Dermis microvascular lymphatic vessel endothelial cell (primary cell): ENCODE measurements at regions not wholly inside any gene's neighbourhood (a gene's known extent, or its start where the extent isn't known, plus 50 kb on each side); places are given as distances from the start of the nearest gene placed in this dataset.

Source experiments
- DNase-seq, 2 donors: peaks; one replicate each; pipeline versions ENCODE4 v3.0.0 to v3.0.0-alpha.2; 2010; ENCODE audit warnings: low read depth in 2 of 2

GRCh38 chr20:43863821-43864544 lies 50.7 kb upstream of the TOX2 start:
- DNase-seq, result peak in 1 of 2 donors; percentile 29

GRCh38 chr20:43863330-43863729 lies 51.3 kb upstream of the TOX2 start:
- DNase-seq, result peak in 1 of 2 donors; percentile 37

DNA sequence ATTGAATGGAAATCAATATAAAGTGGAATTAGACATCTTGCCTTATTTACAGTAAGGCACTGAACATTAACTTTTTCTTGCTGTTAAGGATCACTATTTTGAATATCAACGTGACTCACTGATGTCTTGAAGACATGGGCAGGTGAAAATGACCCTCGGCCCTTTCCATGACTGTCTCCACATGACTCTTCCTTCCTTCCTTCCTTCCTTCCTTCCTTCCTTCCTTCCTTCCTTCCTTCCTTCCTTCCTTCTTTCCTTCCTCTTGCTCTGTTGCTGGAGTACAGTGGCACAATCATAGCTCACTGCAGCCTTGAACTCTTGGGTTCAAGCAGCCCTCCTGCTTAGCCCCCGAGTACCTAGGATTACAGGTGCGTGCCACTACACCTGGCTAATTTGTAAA lies 52.2 kb upstream of the TOX2 start:
- DNase-seq, result no peak

- DNase-seq, result no peak
Measured at GRCh38 chr20:43859994-43860393, 54.7 kb upstream of the TOX2 start.

DNA sequence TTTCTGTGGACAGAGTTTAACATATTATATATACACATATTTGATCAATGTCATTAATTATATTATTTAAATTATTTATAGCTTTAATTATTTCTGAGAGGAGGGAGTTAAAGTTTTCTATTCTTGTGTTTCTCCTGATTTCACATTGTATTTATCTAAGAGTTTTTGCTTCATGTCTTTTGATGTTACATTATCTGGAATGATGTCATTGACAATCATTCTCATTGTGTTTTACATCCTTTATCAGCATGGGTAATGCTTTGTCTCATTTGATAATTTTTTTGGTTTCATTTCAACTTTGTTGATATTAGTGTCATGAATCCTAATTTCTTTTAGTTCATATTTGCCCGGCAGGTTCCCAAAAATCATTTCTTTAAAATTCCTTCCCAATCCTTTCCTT lies 56.7 kb upstream of the TOX2 start:
- no peak for DNase-seq

DNA sequence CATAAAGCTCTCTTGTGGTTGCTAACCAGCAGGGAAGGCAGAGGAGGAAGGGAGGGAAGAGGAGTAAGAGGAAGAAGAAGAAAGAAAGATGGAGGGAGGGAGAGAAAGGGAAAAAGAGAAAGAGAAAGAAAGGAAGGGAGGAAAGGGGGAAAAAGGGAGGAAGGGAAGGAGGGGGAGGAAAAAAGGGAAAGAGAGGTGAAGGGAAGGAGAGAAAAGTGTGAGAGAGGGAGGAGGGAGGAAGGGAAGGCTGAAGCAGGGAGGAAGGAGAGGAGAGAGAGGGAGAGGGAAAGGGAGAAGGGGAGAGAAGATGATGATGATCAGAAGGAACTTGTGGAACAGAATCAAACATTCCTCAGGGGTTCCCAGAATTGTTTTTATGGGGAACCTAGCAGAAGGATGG lies 57.5 kb upstream of the TOX2 start:
- DNase-seq, result no peak

GRCh38 chr20:43855803-43856202 lies 58.8 kb upstream of the TOX2 start:
- DNase-seq, result no peak

DNA sequence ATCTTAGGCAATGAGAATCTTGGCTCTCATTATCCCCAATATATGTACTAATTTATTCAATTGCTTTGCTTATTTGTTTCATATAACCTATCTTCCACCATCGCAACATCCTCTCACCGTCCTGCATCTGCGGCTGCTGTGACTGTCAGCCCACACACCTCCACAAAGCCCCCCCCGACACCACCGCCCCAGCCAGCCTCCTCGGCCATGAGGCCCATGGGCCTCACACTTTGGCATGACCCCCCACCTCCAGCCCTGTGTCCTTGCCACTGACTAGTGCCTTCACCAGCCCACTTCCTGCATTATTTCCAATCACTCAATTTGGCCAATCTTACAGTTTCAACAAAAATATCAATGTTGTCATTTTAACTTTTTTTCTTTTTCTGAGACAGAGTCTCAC lies 60.7 kb upstream of the TOX2 start:
- no peak for DNase-seq

DNA sequence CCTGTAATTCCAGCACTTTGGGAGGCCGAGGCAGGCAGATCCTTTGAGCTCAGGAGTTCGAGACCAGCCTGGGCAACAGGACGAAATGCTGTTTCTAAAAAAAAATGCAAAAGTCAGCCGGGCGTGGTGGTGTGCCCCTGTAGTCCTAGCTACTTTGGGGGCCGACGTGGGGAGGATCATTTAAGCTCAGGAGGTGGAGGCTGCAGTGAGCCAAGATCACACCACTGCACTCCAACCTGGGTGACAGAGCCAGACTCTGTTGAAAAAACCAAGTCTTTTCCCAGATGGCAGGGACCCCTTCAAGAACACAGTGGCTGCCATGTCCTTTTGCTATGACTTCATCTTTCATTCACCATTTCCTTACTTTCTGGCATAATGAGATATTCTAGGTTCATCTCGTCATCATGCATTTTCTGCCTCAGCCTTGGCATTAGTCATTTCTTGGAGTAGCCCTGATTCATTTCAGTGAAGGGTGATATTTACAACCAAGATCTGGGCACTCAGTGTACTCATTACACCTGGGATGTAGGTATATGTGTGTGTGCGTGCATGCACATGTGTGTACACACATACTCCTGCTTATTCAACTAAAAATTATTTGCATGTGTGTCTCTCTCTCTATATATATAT lies 61.4 kb upstream of the TOX2 start:
- DNase-seq, result no peak

- DNase-seq, result peak in 1 of 2 donors; percentile 54
Measured at GRCh38 chr20:43849496-43850186, 65.0 kb upstream of the TOX2 start.

DNA sequence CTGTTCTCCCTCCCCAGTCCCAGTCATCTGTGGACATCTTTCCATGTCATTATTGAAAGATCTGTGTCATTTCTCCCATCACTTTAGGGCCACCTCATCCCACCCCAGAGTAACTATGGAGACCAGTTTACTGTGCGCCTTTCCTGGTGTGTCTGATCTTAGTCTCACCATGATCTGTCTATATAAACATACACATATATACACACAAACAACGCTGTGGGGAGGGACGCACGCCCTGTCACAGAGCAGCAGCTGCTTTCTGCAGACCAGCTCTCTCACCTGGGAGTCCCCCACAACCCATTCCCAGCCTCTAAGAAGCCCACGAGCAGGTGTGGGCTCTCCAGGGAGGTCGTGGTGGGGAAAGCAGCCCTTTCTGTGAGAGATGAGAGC lies 68.1 kb upstream of the TOX2 start:
- no peak for DNase-seq

DNA sequence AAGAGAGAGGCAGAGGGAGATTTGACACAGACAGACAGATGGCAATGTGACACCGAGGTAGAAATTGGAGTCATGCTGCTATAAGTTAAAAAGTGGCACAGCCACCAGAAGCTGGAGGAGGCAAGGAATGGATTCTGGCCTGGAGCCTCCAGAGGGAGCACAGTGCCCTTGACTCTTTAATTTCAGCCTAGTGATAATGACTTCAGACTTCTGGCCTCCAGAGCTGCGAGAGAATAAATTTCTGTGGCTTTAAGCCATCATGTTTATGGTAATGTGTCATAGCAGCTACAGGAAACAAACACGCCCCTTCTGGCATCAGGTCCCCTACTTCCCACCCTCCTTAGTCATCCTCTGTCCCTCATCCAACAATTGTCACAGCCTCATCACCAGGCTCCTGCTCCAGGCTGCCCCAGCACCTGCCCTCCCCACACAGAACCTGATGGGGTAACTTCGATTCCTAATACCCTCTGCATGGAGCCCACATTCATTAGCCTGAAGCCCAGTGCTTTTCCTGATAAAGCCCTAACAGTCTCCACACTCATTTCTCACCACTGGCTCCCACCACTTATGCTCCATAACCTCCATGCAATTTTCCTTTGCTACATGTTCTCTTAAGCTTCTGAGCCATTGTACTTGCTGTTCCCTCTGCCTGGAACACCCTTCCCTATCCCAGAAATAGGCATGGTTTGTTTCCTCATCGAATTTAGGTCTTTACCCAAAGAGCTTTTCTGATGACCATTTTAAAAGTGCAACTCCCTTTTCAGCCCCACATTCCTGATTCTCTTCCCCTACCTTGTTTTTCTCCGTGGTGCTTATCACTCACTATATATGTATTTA lies 69.7 kb upstream of the TOX2 start:
- peak; percentile 87 to 90 for DNase-seq

GRCh38 chr20:43843965-43844660 lies 70.5 kb upstream of the TOX2 start:
- DNase-seq, result no peak

DNA sequence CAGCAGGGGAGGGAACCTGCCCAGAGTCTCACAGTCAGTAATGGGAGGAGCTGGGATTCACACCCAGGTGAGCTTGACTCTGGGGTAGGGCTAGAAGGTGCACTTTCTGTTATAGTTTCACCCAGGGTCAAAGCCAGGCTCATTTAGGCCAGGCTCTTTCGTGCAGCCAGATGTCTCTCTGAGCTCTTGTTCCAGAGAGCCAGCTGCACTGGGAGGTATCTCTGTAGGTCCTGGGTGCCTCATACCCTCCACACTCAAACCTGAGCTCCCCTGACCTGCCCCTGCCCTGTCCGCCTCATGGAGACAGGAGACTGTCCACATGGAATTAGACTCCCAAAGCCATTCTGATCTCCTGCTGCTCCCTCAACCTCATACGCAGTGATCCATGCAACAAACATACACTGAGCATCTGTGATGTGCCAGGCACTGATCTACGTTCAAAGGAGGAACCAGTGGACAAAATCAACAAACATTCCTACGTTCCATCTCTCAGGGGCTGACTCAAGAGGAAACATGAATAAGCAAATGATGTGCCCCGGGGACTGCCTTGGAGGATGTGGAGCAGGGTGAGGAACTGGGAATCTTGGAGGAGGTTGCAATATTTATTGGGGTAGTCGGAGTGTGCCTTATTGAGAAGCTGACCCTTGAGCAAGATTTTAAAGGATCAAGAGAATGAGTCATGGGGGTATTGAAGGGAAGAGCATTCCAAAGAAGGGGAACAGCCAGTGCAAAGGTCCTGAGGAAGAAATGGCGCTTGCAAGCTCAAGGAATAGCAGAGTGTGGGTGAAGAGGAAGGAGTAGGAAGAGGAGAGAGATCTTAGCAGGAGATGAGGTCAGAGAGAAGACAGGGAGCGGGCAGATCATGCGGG lies 71.3 kb upstream of the TOX2 start:
- peak in 1 of 2 donors; percentile 67 for DNase-seq

- DNase-seq, result no peak
Measured at GRCh38 chr20:43842126-43843020, 72.3 kb upstream of the TOX2 start.

DNA sequence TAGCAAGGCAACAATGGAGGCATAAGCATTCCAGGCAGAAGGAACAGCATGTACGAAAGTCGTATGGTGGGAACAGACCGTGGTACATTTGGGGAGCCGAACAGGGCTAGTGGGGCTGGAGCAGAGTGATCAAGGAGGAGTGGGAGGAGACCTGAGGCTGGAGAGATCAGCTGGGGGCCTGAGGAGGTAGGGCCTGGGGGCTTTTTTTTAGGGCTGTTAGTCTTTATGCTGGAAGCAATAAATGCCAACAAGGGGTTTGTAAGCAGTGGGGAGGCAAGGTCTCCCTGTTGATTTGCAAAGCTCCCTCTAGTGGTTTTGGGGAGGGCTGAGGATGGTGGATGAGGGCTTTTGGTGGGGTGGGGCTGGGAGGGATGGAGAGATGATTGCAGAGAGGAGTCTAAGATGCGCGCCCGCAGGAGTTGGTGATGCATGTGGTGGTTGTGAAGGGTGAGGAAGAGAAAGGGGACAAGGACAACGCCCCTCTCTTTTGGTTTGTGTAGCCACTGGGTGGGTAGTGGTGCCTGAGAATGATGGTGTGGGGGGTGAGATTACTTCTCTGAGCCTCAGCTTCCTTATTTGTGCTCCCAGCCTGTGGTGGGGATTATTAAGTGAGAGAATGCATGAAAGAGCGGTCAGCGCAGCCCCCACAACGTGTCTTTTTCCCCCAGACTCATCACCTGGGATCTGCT lies 74.1 kb upstream of the TOX2 start:
- DNase-seq, result no peak

DNA sequence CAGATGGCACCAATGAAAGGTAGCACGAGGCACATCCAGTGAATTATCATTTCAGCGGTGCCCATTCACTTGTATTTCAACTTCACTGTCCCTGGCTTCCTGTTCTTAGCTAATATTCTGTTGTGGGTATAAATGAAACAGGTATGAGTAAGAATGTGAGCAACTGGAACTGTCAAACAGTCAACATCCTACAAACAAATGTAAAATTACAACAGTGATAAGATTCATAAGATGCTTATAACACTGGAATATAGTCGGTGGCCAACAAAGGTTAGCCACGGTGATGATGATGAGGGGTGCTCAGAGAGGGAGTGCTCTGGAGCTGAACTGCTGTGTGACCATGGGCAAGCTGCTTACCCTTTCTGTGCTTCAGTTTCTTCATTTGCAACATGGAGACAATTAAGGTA lies 74.9 kb upstream of the TOX2 start:
- no peak for DNase-seq

GRCh38 chr20:43838703-43839060 lies 76.0 kb upstream of the TOX2 start:
- no peak for DNase-seq
